Activated CD8-positive, alpha-beta memory T cell treated with anti-CD3 and anti-CD28 coated beads for 4 hours (primary cell): ENCODE measurements at regions not wholly inside any gene's neighbourhood (a gene's known extent, or its start where the extent isn't known, plus 50 kb on each side); places are given as distances from the start of the nearest gene placed in this dataset.
"Not testable (repeated sequence)": the region's sequence is repeated elsewhere in the genome, so short reads cannot be mapped to it uniquely, and the experiment has no call there.

Experiments used
- DNase-seq, 2 donors: peaks; one replicate each; pipeline ENCODE4 v3.0.0-alpha.2; 2020; ENCODE audit warnings: low read depth in 2 of 2

GRCh38 chr1:221567859-221568507 is 173.9 kb downstream of the DUSP10 start:
- no peak for DNase-seq

- no peak for DNase-seq
Measured at GRCh38 chr1:221573756-221574155, 168.1 kb downstream of the DUSP10 start.

GRCh38 chr1:221574529-221574928 is 167.4 kb downstream of the DUSP10 start:
- no peak for DNase-seq

GRCh38 chr1:221575605-221576004 is 166.3 kb downstream of the DUSP10 start:
- no peak for DNase-seq

- DNase-seq: no peak
Measured at GRCh38 chr1:221576268-221576667, 165.6 kb downstream of the DUSP10 start.

GRCh38 chr1:221583465-221583864 is 158.4 kb downstream of the DUSP10 start:
- DNase-seq: no peak

- DNase-seq: not testable (repeated sequence)
Measured at GRCh38 chr1:221587013-221587412, 154.9 kb downstream of the DUSP10 start.

GRCh38 chr1:221591250-221591649 is 150.6 kb downstream of the DUSP10 start:
- DNase-seq: not testable (repeated sequence)

- DNase-seq: no peak
Measured at GRCh38 chr1:221594576-221594975, 147.3 kb downstream of the DUSP10 start.

GRCh38 chr1:221598122-221598521 is 143.8 kb downstream of the DUSP10 start:
- DNase-seq: no peak

GRCh38 chr1:221601166-221601565 is 140.7 kb downstream of the DUSP10 start:
- DNase-seq: no peak

GRCh38 chr1:221602830-221603229 is 139.1 kb downstream of the DUSP10 start:
- DNase-seq: no peak

- not testable (repeated sequence) for DNase-seq
Measured at GRCh38 chr1:221604390-221604789, 137.5 kb downstream of the DUSP10 start.

- no peak for DNase-seq
Measured at GRCh38 chr1:221604948-221605347, 136.9 kb downstream of the DUSP10 start.

GRCh38 chr1:221605569-221605968 is 136.3 kb downstream of the DUSP10 start:
- DNase-seq: no peak

GRCh38 chr1:221606256-221606655 is 135.6 kb downstream of the DUSP10 start:
- no peak for DNase-seq

GRCh38 chr1:221608835-221609320 is 133.0 kb downstream of the DUSP10 start:
- no peak for DNase-seq

- DNase-seq: no peak
Measured at GRCh38 chr1:221611656-221612046, 130.2 kb downstream of the DUSP10 start.

GRCh38 chr1:221612047-221612777 is 129.7 kb downstream of the DUSP10 start:
- no peak for DNase-seq

- no peak for DNase-seq
Measured at GRCh38 chr1:221620437-221621384, 121.2 kb downstream of the DUSP10 start.

- DNase-seq: no peak
Measured at GRCh38 chr1:221621683-221622082, 120.2 kb downstream of the DUSP10 start.

- no peak for DNase-seq
Measured at GRCh38 chr1:221622389-221622788, 119.5 kb downstream of the DUSP10 start.
